H9 (cell line): ENCODE measurements at regions not wholly inside any gene's neighbourhood (a gene's known extent, or its start where the extent isn't known, plus 50 kb on each side); places are given as distances from the start of the nearest gene placed in this dataset.

Experiments used
- DNase-seq: peaks from one replicate; pipeline ENCODE4 v3.0.0-alpha.2; 2017
- H2AFZ ChIP-seq: one replicate; pipeline ENCODE4 v1.6.1; 2013; ENCODE audit warnings: mild to moderate bottlenecking, low read length, control low read depth, moderate library complexity
- H2AK5ac ChIP-seq: 2 replicates; pipeline ENCODE4 v1.6.1; 2013; ENCODE audit warnings: low read length, control low read depth, mixed read lengths; ENCODE audit not compliant: insufficient read length
- H2BK120ac ChIP-seq: one replicate; pipeline ENCODE4 v1.6.1; 2013; ENCODE audit warnings: low read depth, mild to moderate bottlenecking, low read length, control low read depth, inconsistent platforms; ENCODE audit not compliant: poor library complexity, severe bottlenecking
- H2BK12ac ChIP-seq: 2 replicates; pipeline ENCODE4 v1.6.1; 2013; ENCODE audit warnings: low read length, control low read depth, mixed read lengths, low read depth; ENCODE audit not compliant: insufficient read length
- H2BK15ac ChIP-seq: 2 replicates; pipeline ENCODE4 v1.6.1; 2013; ENCODE audit warnings: low read depth, low read length, control low read depth
- H2BK20ac ChIP-seq: one replicate; pipeline ENCODE4 v1.6.1; 2013; ENCODE audit warnings: low read depth, mild to moderate bottlenecking, low read length, control low read depth, inconsistent platforms; ENCODE audit not compliant: poor library complexity, severe bottlenecking
- H2BK5ac ChIP-seq: 2 replicates; pipeline ENCODE4 v1.6.1; 2013; ENCODE audit warnings: low read length, control low read depth, mixed read lengths; ENCODE audit not compliant: insufficient read length
- H3K14ac ChIP-seq: 2 replicates; pipeline ENCODE4 v1.6.1; 2013; ENCODE audit warnings: low read length, control low read depth; ENCODE audit not compliant: insufficient read depth
- H3K18ac ChIP-seq: 2 replicates; pipeline ENCODE4 v1.6.1; 2013; ENCODE audit warnings: low read depth, mild to moderate bottlenecking, mixed read lengths, low read length, control low read depth; ENCODE audit not compliant: insufficient read length
- H3K23ac ChIP-seq: 2 replicates; pipeline ENCODE4 v1.6.1; 2013; ENCODE audit warnings: low read length, control low read depth, mixed read lengths, low read depth; ENCODE audit not compliant: insufficient read length
- H3K23me2 ChIP-seq: 2 replicates; pipeline ENCODE4 v1.6.1; 2013; ENCODE audit warnings: low read depth, mild to moderate bottlenecking, mixed read lengths, low read length, control low read depth; ENCODE audit not compliant: insufficient read length, poor library complexity, severe bottlenecking
- H3K27ac ChIP-seq: 2 replicates; pipeline ENCODE4 v1.5.1; 2013; ENCODE audit warnings: low read length, control low read depth, mixed read lengths, low read depth; ENCODE audit not compliant: insufficient read length
- H3K27me3 ChIP-seq: 2 replicates; pipeline ENCODE4 v1.6.1; 2013; ENCODE audit warnings: low read length, control low read depth, inconsistent platforms; ENCODE audit not compliant: insufficient read depth
- H3K4ac ChIP-seq: 2 replicates; pipeline ENCODE4 v1.6.1; 2013; ENCODE audit warnings: low read depth, mild to moderate bottlenecking, control low read depth, inconsistent platforms, low read length, moderate library complexity
- H3K4me1 ChIP-seq: 2 replicates; pipeline ENCODE4 v1.6.1; 2013; ENCODE audit warnings: low read length, control low read depth, inconsistent platforms; ENCODE audit not compliant: insufficient read depth
- H3K4me2 ChIP-seq: 2 replicates; pipeline ENCODE4 v1.6.1; 2013; ENCODE audit warnings: low read length, control low read depth, mixed read lengths; ENCODE audit not compliant: insufficient read length, insufficient read depth
- H3K56ac ChIP-seq: 2 replicates; pipeline ENCODE4 v1.6.1; 2013; ENCODE audit warnings: low read depth, mild to moderate bottlenecking, mixed read lengths, low read length, control low read depth; ENCODE audit not compliant: insufficient read length
- H3K79me1 ChIP-seq: 2 replicates; pipeline ENCODE4 v1.6.1; 2013; ENCODE audit warnings: low read depth, mild to moderate bottlenecking, moderate library complexity, low read length, control low read depth, inconsistent platforms; ENCODE audit not compliant: insufficient read depth, poor library complexity, severe bottlenecking
- H3K79me2 ChIP-seq: 2 replicates; pipeline ENCODE4 v1.6.1; 2013; ENCODE audit warnings: low read length, control low read depth, inconsistent platforms; ENCODE audit not compliant: insufficient read depth
- H3K9ac ChIP-seq: 2 replicates; pipeline ENCODE4 v1.6.1; 2013; ENCODE audit warnings: low read length, control low read depth, mixed read lengths; ENCODE audit not compliant: insufficient read length; ENCODE audit errors: extremely low read depth
- H3K9me3 ChIP-seq: one replicate; pipeline ENCODE4 v1.6.1; 2013; ENCODE audit warnings: low read depth, low read length, inconsistent platforms; ENCODE audit not compliant: control insufficient read depth
- H3T11ph ChIP-seq: one replicate; pipeline ENCODE4 v1.6.1; 2013; ENCODE audit warnings: mild to moderate bottlenecking, low read length, control low read depth, inconsistent platforms
- H4K20me1 ChIP-seq: one replicate; pipeline ENCODE4 v1.6.1; 2013; ENCODE audit not compliant: control insufficient read depth, insufficient read length, insufficient read depth
- H4K5ac ChIP-seq: 2 replicates; pipeline ENCODE4 v1.6.1; 2013; ENCODE audit warnings: low read depth, mild to moderate bottlenecking, mixed read lengths, low read length, control low read depth; ENCODE audit not compliant: insufficient read length
- H4K8ac ChIP-seq: replicated peaks from 2 replicates; pipeline ENCODE4 v1.6.1; 2013; ENCODE audit warnings: low read length, control low read depth, mixed read lengths, low read depth; ENCODE audit not compliant: insufficient read length
- H4K91ac ChIP-seq: 2 replicates; pipeline ENCODE4 v1.6.1; 2013; ENCODE audit warnings: low read depth, mild to moderate bottlenecking, moderate library complexity, mixed read lengths, low read length, control low read depth; ENCODE audit not compliant: insufficient read length
- H3K27ac Mint-ChIP-seq, 3 experiments: 2 replicates in 2 of 3; 3 replicates in 1 of 3; pipeline ENCODE4 v1.8.0; 2020 to 2021; ENCODE audit warnings: mixed read lengths in 3 of 3, mild to moderate bottlenecking in 1 of 3, moderate library complexity in 1 of 3
- H3K27me3 Mint-ChIP-seq: 2 replicates; pipeline ENCODE4 v1.8.0; 2021; ENCODE audit warnings: low read depth, mild to moderate bottlenecking, moderate library complexity, mixed read lengths
- H3K36me3 Mint-ChIP-seq, 3 experiments: 2 replicates in 2 of 3; 3 replicates in 1 of 3; pipeline ENCODE4 v1.8.0; 2020 to 2021; ENCODE audit warnings: low read depth in 3 of 3, mixed read lengths in 3 of 3; ENCODE audit not compliant: insufficient read depth in 1 of 3
- H3K4me1 Mint-ChIP-seq, 2 experiments: 2 replicates each; pipeline ENCODE4 v1.8.0; 2020; ENCODE audit warnings: mixed read lengths in 2 of 2
- H3K4me3 Mint-ChIP-seq, 2 experiments: 2 replicates in 1 of 2; 3 replicates in 1 of 2; pipeline ENCODE4 v1.8.0; 2020 to 2021; ENCODE audit warnings: mild to moderate bottlenecking in 2 of 2, mixed read lengths in 2 of 2, moderate library complexity in 1 of 2
- H3K9me3 Mint-ChIP-seq, 2 experiments: 2 replicates in 1 of 2; 3 replicates in 1 of 2; pipeline ENCODE4 v1.8.0; 2020; ENCODE audit warnings: mild to moderate bottlenecking in 2 of 2, mixed read lengths in 2 of 2, moderate library complexity in 1 of 2
- CTCF ChIP-seq: fragments of 200-600 bp; sonication (generic); conservative IDR thresholded peaks from 3 replicates; pipeline ENCODE4 v1.8.0; 2021; ENCODE audit warnings: antibody characterized with exemption, mild to moderate bottlenecking
- whole genome bisulfite sequencing: extraction: QIAGEN DNeasy Blood & Tissue Kit; methylation state at CpG from one replicate; pipeline ENCODE4 v1.1.7; 2013; ENCODE audit warnings: missing lambda C conversion rate, low lambda C conversion rate, mixed read lengths; ENCODE audit not compliant: insufficient read length; ENCODE audit errors: extremely low coverage; 5-methylcytosine and 5-hydroxymethylcytosine counted together

- no peak overlapping the region for H3K4me3 Mint-ChIP-seq
- WGBS = no CpG with 5 or more reads among the region's 2 CpGs
- DNase-seq = no peak
- Histone ChIP-seq H3K4me2 (no peak overlapping the region), H3K79me1 (no peaks in the 10 kb centered on the region), H2AK5ac (no peak overlapping the region), H3K9me3 (no peaks in the 10 kb centered on the region), H3K4ac (no peak overlapping the region), H4K91ac (no peak overlapping the region), H3T11ph (no peak overlapping the region), H2BK5ac (no peak overlapping the region), H3K4me1 (no peaks in the 10 kb centered on the region; the same call in 1 of the 2 replicates), H4K20me1 (no peaks in the 10 kb centered on the region), H4K5ac (no peak overlapping the region), H3K56ac (no peak overlapping the region), H3K79me2 (no peaks in the 10 kb centered on the region), H3K14ac (no peak overlapping the region), H2AFZ (no peak overlapping the region), H3K18ac (no peak overlapping the region), H4K8ac (no peak overlapping the region), H3K27ac (no peak overlapping the region), H3K9ac (no peak overlapping the region), H2BK20ac (no peak overlapping the region), H2BK15ac (no peak overlapping the region), H3K27me3 (no peaks in the 10 kb centered on the region), H2BK12ac (no peak overlapping the region), H3K23ac (no peak overlapping the region), H2BK120ac (no peak overlapping the region), H3K23me2 (no peaks in the 10 kb centered on the region)
- H3K4me1 Mint-ChIP-seq = peaks cover 9 to 12% of the 10 kb centered on the region in 2 experiments
- H3K36me3 Mint-ChIP-seq = no peaks in the 10 kb centered on the region
- TF ChIP-seq CTCF = no peak
- no peaks in the 10 kb centered on the region for H3K27me3 Mint-ChIP-seq
- H3K9me3 Mint-ChIP-seq = no peaks in the 10 kb centered on the region
- no peak overlapping the region for H3K27ac Mint-ChIP-seq
These were observed 294.8 kb upstream of the FIGN start for GRCh38 chr2:164030623-164031022.
